ENCODE measurements at regions not wholly inside any gene's neighbourhood (a gene's known extent, or its start where the extent isn't known, plus 50 kb on each side); places are given as distances from the start of the nearest gene placed in this dataset.
A peak's percentile ranks its signal among the peaks of the same experiment; 100 is the strongest.

GRCh38 chr5:180414176-180414575, 61.0 kb upstream of the GFPT2 start:
- no peaks in the 10 kb centered on the region; a peak in 1 of 5 replicates for H3K4me1 ChIP-seq (replicated peaks in 1 of 2; ENCODE audit: control insufficient read depth in 2 of 2, insufficient read depth in 2 of 2, low read length in 2 of 2)
- H3K36me3 ChIP-seq (ENCODE audit: control insufficient read depth, insufficient read depth, low read length) = no peaks in the 10 kb centered on the region
- H3K9me1 ChIP-seq (ENCODE audit: control insufficient read depth, insufficient read depth, low read length) = no peaks in the 10 kb centered on the region
- no peak overlapping the region for H3K4me2 ChIP-seq (ENCODE audit: insufficient read depth, low read length)
- peaks cover 5 to 6% of the 10 kb centered on the region in 2 experiments; a peak in 3 of 5 replicates for H3K27me3 ChIP-seq (ENCODE audit: control insufficient read depth in 2 of 2, insufficient read depth in 2 of 2, low read length in 2 of 2)
- BruUV-seq (replicated peaks) = no TSS peak
- peak in 2 of 4 experiments; percentile 35 to 44 for DNase-seq (ENCODE audit: extremely low read depth in 1 of 4, low spot score in 3 of 4)
- intact Hi-C loops (cut with micrococcal nuclease) (no loop called here), in situ Hi-C loops (cut with MboI) (no loop called here)
- no peaks in the 10 kb centered on the region for H4K20me1 ChIP-seq (replicated peaks; ENCODE audit: control insufficient read depth, insufficient read depth, low read length)
- H3K27ac ChIP-seq (ENCODE audit: extremely low read depth, low read depth, low read length) = no peak overlapping the region
- H3K79me2 ChIP-seq (ENCODE audit: control insufficient read depth, insufficient read depth, low read length) = no peaks in the 10 kb centered on the region
- no peaks in the 10 kb centered on the region for H3K9me3 ChIP-seq (replicated peaks; ENCODE audit: control insufficient read depth, insufficient read depth, low read depth, low read length)
- ATAC-seq = peak; percentile 42; the same call in 1 of the 3 replicates
- no peak for FAIRE-seq
- CTCF ChIA-PET (ENCODE audit: low intra/inter-chr PET ratio) = no interaction called here
- 0% methylated on average over 4 of the region's 4 CpGs for WGBS (ENCODE audit: insufficient coverage, low coverage, missing lambda C conversion rate)
- H3K9ac ChIP-seq (ENCODE audit: insufficient read depth in 1 of 2, low read depth in 2 of 2, low read length in 2 of 2) = no peak overlapping the region
- no peak overlapping the region for H3K4me3 ChIP-seq
- H2AFZ ChIP-seq (ENCODE audit: low read depth, low read length) = no peak overlapping the region
- POLR2A ChIA-PET = no interaction called here
- TF ChIP-seq PRPF4 (IDR thresholded peaks at IDR 0.05; ENCODE audit: insufficient read depth, low read depth, low read length, poor library complexity, severe bottlenecking) = no peak
- no peak for TF ChIP-seq ZNF253 (CRISPR knock-in tag; conservative IDR thresholded peaks at IDR 0.05)
- TF ChIP-seq RCOR1 (IDR thresholded peaks at IDR 0.05; ENCODE audit: borderline replicate concordance in 1 of 2, low read depth in 2 of 2, low read length in 2 of 2) = peak in 1 of 2 experiments; percentile 19; a peak in 1 of 4 replicates
- no peak for TF ChIP-seq ARID4B (CRISPR knock-in tag; IDR thresholded peaks at IDR 0.05)
- no peak for TF ChIP-seq ZNF639 (CRISPR knock-in tag; conservative IDR thresholded peaks at IDR 0.05 in 1 of 2, IDR thresholded peaks at IDR 0.05 in 1 of 2)
- no peak for TF ChIP-seq USF2 (CRISPR knock-in tag; IDR thresholded peaks at IDR 0.05)
- no peak for TF ChIP-seq ZNF57 (CRISPR knock-in tag; IDR thresholded peaks at IDR 0.05)
- TF ChIP-seq KDM1A (IDR thresholded peaks at IDR 0.05) = peak; percentile 66 to 68
- no peak for TF ChIP-seq CTCFL (IDR thresholded peaks at IDR 0.05; ENCODE audit: borderline replicate concordance, insufficient read depth, low read depth, low read length, poor library complexity, severe bottlenecking)
- no peak for TF ChIP-seq ETV6 (IDR thresholded peaks at IDR 0.05; ENCODE audit: borderline replicate concordance in 1 of 2, low read depth in 2 of 2, low read length in 1 of 2)
- no peak for TF ChIP-seq ETV6 (CRISPR knock-in tag; IDR thresholded peaks at IDR 0.05; ENCODE audit: borderline replicate concordance)
